ENCODE measurements at regions not wholly inside any gene's neighbourhood (a gene's known extent, or its start where the extent isn't known, plus 50 kb on each side); places are given as distances from the start of the nearest gene placed in this dataset.

DNA sequence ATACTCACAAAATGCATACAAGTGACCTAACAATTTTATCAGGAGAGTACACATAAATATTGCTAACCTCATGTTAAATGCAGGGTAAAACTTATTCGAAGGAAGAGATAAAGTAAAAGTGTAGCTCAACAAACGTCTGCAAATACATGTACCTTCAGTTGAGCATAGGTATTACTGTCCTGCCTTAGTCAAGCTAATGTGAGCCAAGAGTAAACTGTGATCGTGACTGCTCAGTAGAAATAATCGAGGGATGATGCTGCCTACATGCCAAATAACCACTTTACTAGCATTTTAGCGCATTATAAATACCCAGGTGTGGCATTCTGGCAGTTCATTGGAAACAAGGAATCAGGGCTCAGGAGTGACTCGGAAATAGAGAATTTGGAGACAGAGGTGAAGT is 779.5 kb downstream of the SOCS6 start:
- no peak overlapping the region for H3K27ac ChIP-seq (ENCODE audit: low read length, poor library complexity, severe bottlenecking)
- H2AFZ ChIP-seq (ENCODE audit: low read depth, low read length), result no peak overlapping the region
- 38% methylated on average over 3 of the region's 6 CpGs for WGBS
- H4K8ac ChIP-seq (ENCODE audit: low read length), result no peak overlapping the region
- H2BK120ac ChIP-seq (ENCODE audit: low read depth, low read length), result no peak overlapping the region
- no peaks in the 10 kb centered on the region for H3K27me3 ChIP-seq (ENCODE audit: control insufficient read depth in 1 of 2, insufficient read depth in 1 of 2, low read length in 2 of 2)
- no peaks in the 10 kb centered on the region for H3K79me1 ChIP-seq (replicated peaks; ENCODE audit: low read length, poor library complexity, severe bottlenecking)
- H3K4me1 ChIP-seq (ENCODE audit: control insufficient read depth, insufficient read depth, low read depth, low read length), result no peaks in the 10 kb centered on the region
- H3K9me3 ChIP-seq (ENCODE audit: control insufficient read depth, low read length), result no peaks in the 10 kb centered on the region
- H2AK5ac ChIP-seq (ENCODE audit: low read length, severe bottlenecking), result no peak overlapping the region
- no peak overlapping the region for H2BK5ac ChIP-seq (ENCODE audit: low read depth, low read length, poor library complexity, severe bottlenecking)
- no peak overlapping the region for H3K18ac ChIP-seq (ENCODE audit: low read depth in 1 of 2, low read length in 2 of 2)
- H2BK12ac ChIP-seq (ENCODE audit: low read length in 2 of 2), result no peak overlapping the region
- H3K4me2 ChIP-seq (ENCODE audit: low read length, poor library complexity, severe bottlenecking), result no peak overlapping the region
- no peak overlapping the region for H3K14ac ChIP-seq (ENCODE audit: low read length in 2 of 2)
- no peaks in the 10 kb centered on the region for H3K36me3 ChIP-seq (ENCODE audit: control insufficient read depth in 1 of 2, insufficient read depth in 2 of 2, low read depth in 1 of 2, low read length in 2 of 2)
- H2BK15ac ChIP-seq (ENCODE audit: low read depth, poor library complexity, severe bottlenecking), result no peak overlapping the region
- H4K91ac ChIP-seq (ENCODE audit: low read length), result no peak overlapping the region
- H3K4me3 ChIP-seq (ENCODE audit: insufficient read depth in 1 of 2, low read depth in 1 of 2, low read length in 2 of 2), result no peak overlapping the region
- no peak overlapping the region for H3K9ac ChIP-seq (ENCODE audit: low read length)
- H3K4ac ChIP-seq (ENCODE audit: low read depth in 1 of 2, low read length in 2 of 2), result no peak overlapping the region
- H3K23ac ChIP-seq (ENCODE audit: low read length in 2 of 2), result no peak overlapping the region
- DNase-seq, result no peak

- Histone ChIP-seq H2AFZ (ENCODE audit: low read depth, low read length) (no peak overlapping the region), H3K27ac (ENCODE audit: low read length, poor library complexity, severe bottlenecking) (no peak overlapping the region), H4K8ac (ENCODE audit: low read length) (no peak overlapping the region), H4K91ac (ENCODE audit: low read length) (no peak overlapping the region), H3K14ac (ENCODE audit: low read length in 2 of 2) (no peak overlapping the region), H3K9me3 (ENCODE audit: control insufficient read depth, low read length) (no peaks in the 10 kb centered on the region), H3K4me3 (ENCODE audit: insufficient read depth in 1 of 2, low read depth in 1 of 2, low read length in 2 of 2) (no peak overlapping the region), H3K9ac (ENCODE audit: low read length) (no peak overlapping the region), H2BK5ac (ENCODE audit: low read depth, low read length, poor library complexity, severe bottlenecking) (no peak overlapping the region), H3K79me1 (replicated peaks; ENCODE audit: low read length, poor library complexity, severe bottlenecking) (no peaks in the 10 kb centered on the region), H3K18ac (ENCODE audit: low read depth in 1 of 2, low read length in 2 of 2) (no peak overlapping the region), H2BK120ac (ENCODE audit: low read depth, low read length) (no peak overlapping the region), H3K27me3 (ENCODE audit: control insufficient read depth in 1 of 2, insufficient read depth in 1 of 2, low read length in 2 of 2) (no peaks in the 10 kb centered on the region), H2AK5ac (ENCODE audit: low read length, severe bottlenecking) (no peak overlapping the region), H3K36me3 (ENCODE audit: control insufficient read depth in 1 of 2, insufficient read depth in 2 of 2, low read depth in 1 of 2, low read length in 2 of 2) (no peaks in the 10 kb centered on the region), H2BK15ac (ENCODE audit: low read depth, poor library complexity, severe bottlenecking) (no peak overlapping the region), H3K23ac (ENCODE audit: low read length in 2 of 2) (no peak overlapping the region), H3K4me1 (ENCODE audit: control insufficient read depth, insufficient read depth, low read depth, low read length) (no peaks in the 10 kb centered on the region), H3K4ac (ENCODE audit: low read depth in 1 of 2, low read length in 2 of 2) (no peak overlapping the region), H2BK12ac (ENCODE audit: low read length in 2 of 2) (no peak overlapping the region), H3K4me2 (ENCODE audit: low read length, poor library complexity, severe bottlenecking) (no peak overlapping the region)
- 64% methylated on average over 1 of the region's 1 CpG for WGBS
- no peak for DNase-seq
Measured at GRCh38 chr18:71049893-71050292, 761.0 kb downstream of the SOCS6 start.

GRCh38 chr18:71047882-71048281 is 759.0 kb downstream of the SOCS6 start:
- Histone ChIP-seq H3K4me2 (ENCODE audit: low read length, poor library complexity, severe bottlenecking) (no peak overlapping the region), H2BK12ac (ENCODE audit: low read length in 2 of 2) (no peak overlapping the region), H3K9me3 (ENCODE audit: control insufficient read depth, low read length) (no peaks in the 10 kb centered on the region), H2BK15ac (ENCODE audit: low read depth, poor library complexity, severe bottlenecking) (no peak overlapping the region), H3K18ac (ENCODE audit: low read depth in 1 of 2, low read length in 2 of 2) (no peak overlapping the region), H3K79me1 (replicated peaks; ENCODE audit: low read length, poor library complexity, severe bottlenecking) (no peaks in the 10 kb centered on the region), H2AK5ac (ENCODE audit: low read length, severe bottlenecking) (no peak overlapping the region), H3K4ac (ENCODE audit: low read depth in 1 of 2, low read length in 2 of 2) (no peak overlapping the region), H3K14ac (ENCODE audit: low read length in 2 of 2) (no peak overlapping the region), H3K27ac (ENCODE audit: low read length, poor library complexity, severe bottlenecking) (no peak overlapping the region), H4K8ac (ENCODE audit: low read length) (no peak overlapping the region), H3K27me3 (ENCODE audit: control insufficient read depth in 1 of 2, insufficient read depth in 1 of 2, low read length in 2 of 2) (no peaks in the 10 kb centered on the region), H3K9ac (ENCODE audit: low read length) (no peak overlapping the region), H2AFZ (ENCODE audit: low read depth, low read length) (no peak overlapping the region), H3K23ac (ENCODE audit: low read length in 2 of 2) (no peak overlapping the region), H2BK120ac (ENCODE audit: low read depth, low read length) (no peak overlapping the region), H4K91ac (ENCODE audit: low read length) (no peak overlapping the region), H3K4me1 (ENCODE audit: control insufficient read depth, insufficient read depth, low read depth, low read length) (no peaks in the 10 kb centered on the region), H3K4me3 (ENCODE audit: insufficient read depth in 1 of 2, low read depth in 1 of 2, low read length in 2 of 2) (no peak overlapping the region), H3K36me3 (ENCODE audit: control insufficient read depth in 1 of 2, insufficient read depth in 2 of 2, low read depth in 1 of 2, low read length in 2 of 2) (no peaks in the 10 kb centered on the region), H2BK5ac (ENCODE audit: low read depth, low read length, poor library complexity, severe bottlenecking) (no peak overlapping the region)
- no peak for DNase-seq
- 55% methylated on average over 4 of the region's 4 CpGs for WGBS

GRCh38 chr18:71045331-71046065 is 756.7 kb downstream of the SOCS6 start:
- Histone ChIP-seq H3K36me3 (ENCODE audit: control insufficient read depth in 1 of 2, insufficient read depth in 2 of 2, low read depth in 1 of 2, low read length in 2 of 2) (no peaks in the 10 kb centered on the region), H3K4ac (ENCODE audit: low read depth in 1 of 2, low read length in 2 of 2) (no peak overlapping the region), H3K14ac (ENCODE audit: low read length in 2 of 2) (no peak overlapping the region), H3K27me3 (ENCODE audit: control insufficient read depth in 1 of 2, insufficient read depth in 1 of 2, low read length in 2 of 2) (no peaks in the 10 kb centered on the region), H2AFZ (ENCODE audit: low read depth, low read length) (no peak overlapping the region), H2BK120ac (ENCODE audit: low read depth, low read length) (no peak overlapping the region), H3K18ac (ENCODE audit: low read depth in 1 of 2, low read length in 2 of 2) (no peak overlapping the region), H2AK5ac (ENCODE audit: low read length, severe bottlenecking) (no peak overlapping the region), H3K27ac (ENCODE audit: low read length, poor library complexity, severe bottlenecking) (no peak overlapping the region), H2BK15ac (ENCODE audit: low read depth, poor library complexity, severe bottlenecking) (no peak overlapping the region), H4K8ac (ENCODE audit: low read length) (no peak overlapping the region), H3K23ac (ENCODE audit: low read length in 2 of 2) (no peak overlapping the region), H3K4me1 (ENCODE audit: control insufficient read depth, insufficient read depth, low read depth, low read length) (no peaks in the 10 kb centered on the region), H2BK5ac (ENCODE audit: low read depth, low read length, poor library complexity, severe bottlenecking) (no peak overlapping the region), H3K4me2 (ENCODE audit: low read length, poor library complexity, severe bottlenecking) (no peak overlapping the region), H3K4me3 (ENCODE audit: insufficient read depth in 1 of 2, low read depth in 1 of 2, low read length in 2 of 2) (no peak overlapping the region), H4K91ac (ENCODE audit: low read length) (no peak overlapping the region), H3K9ac (ENCODE audit: low read length) (no peak overlapping the region), H3K9me3 (ENCODE audit: control insufficient read depth, low read length) (no peaks in the 10 kb centered on the region), H2BK12ac (ENCODE audit: low read length in 2 of 2) (no peak overlapping the region), H3K79me1 (replicated peaks; ENCODE audit: low read length, poor library complexity, severe bottlenecking) (no peaks in the 10 kb centered on the region)
- DNase-seq, result no peak
- no CpG with 5 or more reads among the region's 1 CpG for WGBS

All from mesenchymal stem cell (in vitro differentiated cells and primary cell).